B cell (primary cell): ENCODE measurements at regions not wholly inside any gene's neighbourhood (a gene's known extent, or its start where the extent isn't known, plus 50 kb on each side); places are given as distances from the start of the nearest gene placed in this dataset.

Experiments
- EZH2 ChIP-seq: IDR thresholded peaks from 2 replicates; pipeline ENCODE4 v1.6.1; 2012; ENCODE audit warnings: borderline replicate concordance, low read depth, mild to moderate bottlenecking, moderate library complexity, low read length; ENCODE audit not compliant: insufficient read depth, poor library complexity, severe bottlenecking
- TF ChIP-seq, protein P1 (sequence below): fragments of 200-600 bp; IDR thresholded peaks from one replicate; pipeline ENCODE4 v1.8.0; 2022; ENCODE audit warnings: antibody characterized with exemption, mild to moderate bottlenecking

DNA sequence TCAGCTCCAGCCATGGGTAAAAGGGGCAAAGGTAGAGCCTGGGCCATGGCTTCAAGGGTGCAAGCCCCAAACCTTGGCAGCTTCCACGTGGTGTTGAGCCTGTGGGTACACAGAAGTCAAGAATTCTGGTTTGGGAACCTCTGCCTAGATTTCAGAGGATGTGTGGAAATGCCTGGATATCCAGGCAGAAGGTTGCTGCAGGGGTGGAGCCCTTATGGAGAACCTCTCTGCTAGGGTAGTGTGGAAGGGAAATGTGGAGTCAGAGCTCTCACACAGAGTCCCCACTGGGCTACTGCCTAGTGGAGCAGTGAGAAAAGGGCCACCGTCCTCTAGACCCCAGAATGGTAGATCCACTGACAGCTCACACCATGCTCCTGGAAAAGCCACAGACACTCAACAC, 117.1 kb downstream of the NREP start:
- TF ChIP-seq, protein P1, sequence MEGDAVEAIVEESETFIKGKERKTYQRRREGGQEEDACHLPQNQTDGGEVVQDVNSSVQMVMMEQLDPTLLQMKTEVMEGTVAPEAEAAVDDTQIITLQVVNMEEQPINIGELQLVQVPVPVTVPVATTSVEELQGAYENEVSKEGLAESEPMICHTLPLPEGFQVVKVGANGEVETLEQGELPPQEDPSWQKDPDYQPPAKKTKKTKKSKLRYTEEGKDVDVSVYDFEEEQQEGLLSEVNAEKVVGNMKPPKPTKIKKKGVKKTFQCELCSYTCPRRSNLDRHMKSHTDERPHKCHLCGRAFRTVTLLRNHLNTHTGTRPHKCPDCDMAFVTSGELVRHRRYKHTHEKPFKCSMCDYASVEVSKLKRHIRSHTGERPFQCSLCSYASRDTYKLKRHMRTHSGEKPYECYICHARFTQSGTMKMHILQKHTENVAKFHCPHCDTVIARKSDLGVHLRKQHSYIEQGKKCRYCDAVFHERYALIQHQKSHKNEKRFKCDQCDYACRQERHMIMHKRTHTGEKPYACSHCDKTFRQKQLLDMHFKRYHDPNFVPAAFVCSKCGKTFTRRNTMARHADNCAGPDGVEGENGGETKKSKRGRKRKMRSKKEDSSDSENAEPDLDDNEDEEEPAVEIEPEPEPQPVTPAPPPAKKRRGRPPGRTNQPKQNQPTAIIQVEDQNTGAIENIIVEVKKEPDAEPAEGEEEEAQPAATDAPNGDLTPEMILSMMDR = no peak
- no peak for TF ChIP-seq EZH2
